ENCODE measurements at regions not wholly inside any gene's neighbourhood (a gene's known extent, or its start where the extent isn't known, plus 50 kb on each side); places are given as distances from the start of the nearest gene placed in this dataset.

DNA sequence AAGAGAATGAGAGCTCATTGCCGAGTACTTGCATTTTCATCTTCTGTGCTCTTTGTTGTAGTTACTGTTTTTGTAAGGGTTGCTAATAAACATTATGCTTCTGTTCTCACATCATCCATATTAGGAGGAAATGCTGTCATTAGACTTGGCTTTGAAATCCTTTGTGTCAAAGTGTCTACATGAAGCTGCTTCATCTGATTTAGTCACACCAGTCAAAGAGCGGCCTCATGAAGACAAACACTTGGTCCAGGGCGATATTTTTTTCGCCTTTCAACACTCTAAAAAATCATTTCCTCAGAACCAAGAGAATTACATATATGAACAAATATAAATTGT, 105.0 kb downstream of the SPRY2 start:
- DNase-seq (ENCODE audit: low spot score): no peak

DNA sequence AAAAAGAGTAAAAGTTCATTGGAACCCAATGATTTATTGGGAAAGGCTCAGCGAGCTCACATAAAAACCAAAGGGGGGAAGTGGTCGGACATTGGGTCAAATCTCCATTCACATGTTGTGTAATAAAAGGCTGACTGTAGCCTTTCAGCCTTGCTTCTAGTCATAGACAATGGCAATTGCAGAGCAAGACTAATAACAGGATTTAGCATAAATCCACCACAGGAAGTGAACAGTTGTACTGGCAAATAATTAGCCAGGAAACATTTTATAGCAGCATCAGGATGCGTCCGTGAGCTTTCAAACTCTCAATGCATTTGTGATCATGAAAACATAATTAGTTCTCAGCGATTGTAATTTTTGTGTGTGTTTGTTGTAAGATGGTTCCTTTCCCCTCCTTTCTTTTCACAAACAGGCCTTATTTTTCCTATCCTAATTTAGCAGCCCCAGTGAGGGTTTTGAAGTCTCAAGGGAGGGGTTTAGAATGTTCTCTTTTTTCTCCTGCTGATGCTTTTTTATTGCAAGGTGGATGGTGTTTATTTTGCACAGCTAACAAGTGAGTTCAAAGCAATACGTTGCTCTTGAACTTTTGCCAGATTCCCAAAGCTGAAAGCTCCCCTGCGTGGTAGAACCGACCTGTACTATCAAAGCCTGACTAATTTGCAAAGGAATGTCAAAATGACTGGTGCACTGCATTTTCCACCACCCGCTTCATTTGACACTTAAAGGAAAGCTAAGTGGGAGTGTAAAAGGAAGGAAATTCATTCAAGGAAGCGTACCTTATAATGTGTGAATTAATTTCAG, 105.6 kb downstream of the SPRY2 start:
- no peak for DNase-seq (ENCODE audit: low spot score)

DNA sequence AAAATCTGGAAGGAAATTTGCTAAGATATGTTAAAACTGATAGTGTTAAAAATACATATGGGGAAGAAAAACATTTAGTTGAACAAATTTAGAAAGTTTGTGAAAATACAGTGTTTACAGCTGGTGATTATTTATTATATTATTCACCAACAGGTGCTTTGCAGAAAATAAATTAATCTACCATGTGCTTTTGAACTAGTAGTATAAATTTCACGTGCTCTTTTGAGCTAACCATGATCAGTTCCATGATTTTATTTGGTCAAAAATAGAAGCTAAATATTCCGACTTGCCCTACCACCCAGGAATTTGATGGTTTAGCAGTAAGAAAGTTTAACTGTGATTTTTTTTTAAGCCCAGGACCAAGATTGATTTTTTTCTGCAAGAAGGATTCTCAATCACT, 113.3 kb downstream of the SPRY2 start:
- no peak for DNase-seq (ENCODE audit: low spot score)

DNA sequence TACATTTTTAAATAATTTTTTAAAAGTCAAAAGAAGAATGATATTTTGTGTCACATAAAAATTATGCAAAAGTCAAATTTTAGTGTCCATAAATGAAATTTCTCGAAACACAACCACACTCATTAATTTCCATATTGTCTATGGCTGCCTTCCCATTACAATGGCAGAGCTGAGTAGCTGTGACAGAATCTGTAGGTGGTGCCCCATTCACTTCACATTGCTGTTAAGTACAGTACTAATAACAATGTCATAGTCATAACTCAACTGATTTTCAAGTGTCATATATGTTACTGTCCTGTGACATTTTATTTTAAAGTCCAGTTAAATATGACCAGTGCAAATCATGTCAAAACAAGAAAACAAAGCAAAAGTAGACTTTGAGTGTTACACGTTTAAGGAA, 114.3 kb downstream of the SPRY2 start:
- DNase-seq (ENCODE audit: low spot score): no peak

DNA sequence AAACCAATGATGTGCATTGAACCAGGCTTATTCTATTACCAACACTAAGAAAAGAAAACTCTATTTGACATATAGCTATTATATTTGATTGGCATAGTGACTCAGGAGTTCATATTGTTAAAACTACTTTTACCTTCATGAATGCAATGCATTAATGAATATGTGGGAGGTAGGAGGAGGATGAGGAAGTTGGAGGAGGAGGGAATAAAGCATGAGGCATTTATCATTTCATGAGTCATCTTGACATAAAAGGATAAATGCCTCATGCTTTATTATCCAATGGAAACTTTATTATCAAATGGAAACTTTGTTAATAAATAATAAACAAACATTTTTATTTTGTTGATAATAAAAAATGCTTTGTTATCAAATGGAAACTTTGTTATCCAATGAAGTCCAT, 116.5 kb downstream of the SPRY2 start:
- DNase-seq (ENCODE audit: low spot score): no peak

DNA sequence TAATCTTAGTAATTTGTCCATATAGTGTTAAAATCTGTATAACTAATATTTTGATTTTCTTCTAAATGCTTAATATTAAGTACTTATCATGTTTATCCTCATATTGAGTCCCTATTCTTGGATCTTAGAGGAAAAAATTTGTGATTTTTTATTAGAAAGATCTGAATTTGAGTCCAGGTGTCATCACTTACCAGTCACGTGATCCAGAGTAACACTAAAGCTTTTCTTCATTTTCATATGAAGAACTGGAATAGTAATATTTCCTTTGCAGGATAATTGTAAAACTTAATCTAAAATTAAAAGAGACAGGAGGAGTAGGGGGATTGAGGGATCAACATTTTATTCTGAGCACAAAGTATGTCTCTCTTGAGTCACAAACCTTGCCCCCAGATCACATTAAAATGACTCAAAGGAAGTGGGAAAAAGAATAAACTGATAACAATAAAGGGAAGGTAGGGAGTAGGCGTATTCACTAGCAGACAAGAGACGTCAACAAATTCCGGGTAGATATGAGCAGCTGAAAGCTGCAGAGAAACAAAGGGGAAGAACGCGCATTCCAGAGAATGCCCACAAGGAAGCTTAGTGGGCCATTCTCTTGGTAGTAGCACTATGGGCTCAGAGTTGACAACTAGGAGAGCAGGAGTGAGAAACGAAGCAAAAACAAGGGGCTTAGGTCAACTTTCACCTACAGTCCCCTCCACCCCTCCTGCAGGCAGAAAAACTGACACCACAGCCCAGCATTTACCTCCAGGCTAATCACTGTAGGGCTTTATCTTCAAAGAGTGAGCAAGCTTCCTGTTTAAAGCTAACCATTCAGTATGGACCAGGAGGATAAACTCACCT, 123.1 kb downstream of the SPRY2 start:
- peak; percentile 14 for DNase-seq (ENCODE audit: low spot score)

DNA sequence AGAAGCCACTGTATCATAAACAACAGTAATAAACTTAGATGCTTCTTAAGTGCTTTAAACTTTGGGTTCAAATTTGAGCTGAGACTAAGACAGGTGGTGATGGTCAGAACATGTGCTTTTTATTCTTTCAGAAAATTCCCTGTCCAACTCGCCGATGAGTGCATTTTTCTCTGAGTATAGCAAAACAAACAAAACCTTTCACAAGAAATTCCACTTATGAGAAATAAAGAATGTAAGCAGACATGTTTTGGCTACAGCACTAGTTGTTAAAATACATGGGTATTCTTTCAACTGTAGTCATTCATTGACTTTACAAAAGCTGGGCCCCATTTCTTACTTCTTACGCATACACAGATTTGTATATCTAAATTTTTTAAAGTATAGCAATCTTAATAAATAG, 125.6 kb downstream of the SPRY2 start:
- DNase-seq (ENCODE audit: low spot score): no peak

DNA sequence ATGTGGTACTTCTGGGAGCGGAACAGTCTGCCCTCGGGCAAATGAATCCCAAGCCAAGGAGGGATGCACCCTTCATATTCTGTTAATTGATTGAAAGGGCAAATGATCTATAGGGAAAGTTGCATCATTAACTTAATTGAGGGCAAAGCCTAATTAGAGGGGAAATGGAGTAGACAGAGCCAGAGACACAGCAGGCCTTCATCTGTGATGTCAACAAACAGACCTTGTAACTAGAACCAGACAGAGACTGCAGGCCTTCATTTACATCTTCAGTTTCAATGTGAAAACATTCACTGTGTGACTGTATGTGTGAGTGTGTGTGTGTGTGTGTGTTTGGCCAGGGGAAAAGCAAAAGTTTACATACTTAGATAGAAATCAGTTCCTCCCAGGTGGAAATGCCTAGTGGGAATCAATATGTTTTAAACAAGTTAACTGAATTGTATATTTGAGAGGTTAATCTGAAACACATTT, 126.4 kb downstream of the SPRY2 start:
- DNase-seq (ENCODE audit: low spot score): no peak

DNA sequence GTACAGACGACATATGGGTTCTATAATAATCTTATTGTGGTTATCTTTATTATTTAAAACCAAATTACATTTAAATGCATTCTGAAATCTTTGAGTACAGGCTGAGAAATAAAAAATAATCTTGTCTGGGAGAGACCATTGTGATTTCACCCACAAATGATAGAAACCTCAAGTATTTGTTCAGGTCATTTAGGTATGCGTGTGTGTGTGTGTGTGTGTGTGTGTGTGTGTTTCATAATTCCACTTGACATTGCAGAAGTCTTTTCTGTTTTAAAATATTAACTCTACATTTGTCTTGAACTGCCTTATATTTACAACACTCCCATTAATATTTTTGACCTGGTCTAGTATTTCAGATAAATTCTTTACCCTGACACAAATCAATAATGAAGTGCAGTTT, 126.9 kb downstream of the SPRY2 start:
- no peak for DNase-seq (ENCODE audit: low spot score)

DNA sequence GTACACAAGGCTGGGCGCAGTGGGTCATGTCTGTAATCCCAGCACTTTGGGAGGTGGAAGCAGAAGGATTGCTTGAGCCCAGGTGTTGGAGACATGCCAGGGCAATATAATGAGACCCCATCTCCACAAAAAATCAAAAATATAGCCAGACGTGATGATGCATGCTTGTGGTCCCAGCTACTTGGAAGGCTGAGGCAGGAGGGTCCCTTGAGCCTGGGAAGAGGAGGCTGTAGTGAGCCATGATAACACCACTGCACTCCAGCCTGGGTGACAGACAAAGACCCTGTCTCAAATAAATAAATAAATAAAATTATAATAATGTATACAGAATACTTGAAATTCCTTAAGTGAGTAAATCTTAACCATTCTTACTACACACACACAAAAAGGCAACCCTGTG, 127.7 kb downstream of the SPRY2 start:
- DNase-seq (ENCODE audit: low spot score): no peak

DNA sequence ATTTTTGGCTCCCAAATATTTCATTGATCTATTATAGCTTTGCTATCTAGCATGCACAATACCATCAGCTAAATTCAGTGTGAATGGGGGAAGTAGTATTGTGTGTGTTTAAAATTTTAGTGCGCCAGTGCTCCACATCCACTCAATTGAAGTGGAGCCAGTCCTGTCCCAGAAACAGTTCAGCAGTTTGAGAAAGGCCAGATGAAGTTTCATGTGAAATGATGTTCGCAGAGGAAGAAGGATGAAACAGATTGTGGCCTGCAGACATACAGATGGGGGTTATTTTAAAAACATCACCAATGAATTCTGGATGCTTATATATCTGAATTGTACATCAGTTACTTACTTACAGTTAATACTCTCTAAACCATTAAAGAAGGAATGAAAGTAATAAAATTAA, 129.4 kb downstream of the SPRY2 start:
- DNase-seq (ENCODE audit: low spot score): no peak

DNA sequence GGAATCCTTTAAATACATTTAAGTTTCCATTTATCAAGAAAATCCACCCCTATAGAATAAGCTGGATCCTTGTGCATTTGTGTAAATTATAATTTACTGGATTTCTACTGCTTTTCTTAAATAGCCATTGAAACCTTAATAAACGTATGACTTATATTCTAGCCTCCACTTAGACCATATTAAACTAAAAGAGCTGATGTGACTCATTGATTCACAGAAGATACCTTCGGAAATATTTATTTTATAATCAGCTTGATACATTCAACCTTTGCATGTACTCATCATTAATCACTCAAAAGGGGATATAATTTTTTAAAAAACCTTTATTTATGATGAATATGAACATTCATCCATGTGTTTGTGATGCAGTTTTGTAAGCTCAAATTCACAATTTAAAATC, 136.3 kb downstream of the SPRY2 start:
- no peak for DNase-seq (ENCODE audit: low spot score)

DNA sequence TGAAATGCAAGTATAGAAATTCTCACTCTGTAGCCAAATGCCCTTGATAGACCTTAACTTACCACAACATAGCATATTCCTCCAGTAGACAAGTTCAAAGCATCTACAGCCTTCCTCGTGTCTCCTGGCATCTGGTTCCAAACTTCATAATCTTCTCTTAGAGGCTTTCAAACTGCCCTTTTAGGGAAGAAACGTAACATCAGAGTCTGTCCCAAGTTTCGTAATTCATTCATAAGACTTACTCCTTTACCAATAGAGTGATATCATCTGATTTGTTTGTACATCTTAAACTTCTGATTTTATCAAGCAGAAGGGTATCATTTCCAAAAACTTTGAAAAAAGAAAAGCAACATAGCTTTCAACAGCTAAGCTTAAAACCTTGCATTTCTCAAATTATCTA, 137.4 kb downstream of the SPRY2 start:
- DNase-seq (ENCODE audit: low spot score): no peak

DNA sequence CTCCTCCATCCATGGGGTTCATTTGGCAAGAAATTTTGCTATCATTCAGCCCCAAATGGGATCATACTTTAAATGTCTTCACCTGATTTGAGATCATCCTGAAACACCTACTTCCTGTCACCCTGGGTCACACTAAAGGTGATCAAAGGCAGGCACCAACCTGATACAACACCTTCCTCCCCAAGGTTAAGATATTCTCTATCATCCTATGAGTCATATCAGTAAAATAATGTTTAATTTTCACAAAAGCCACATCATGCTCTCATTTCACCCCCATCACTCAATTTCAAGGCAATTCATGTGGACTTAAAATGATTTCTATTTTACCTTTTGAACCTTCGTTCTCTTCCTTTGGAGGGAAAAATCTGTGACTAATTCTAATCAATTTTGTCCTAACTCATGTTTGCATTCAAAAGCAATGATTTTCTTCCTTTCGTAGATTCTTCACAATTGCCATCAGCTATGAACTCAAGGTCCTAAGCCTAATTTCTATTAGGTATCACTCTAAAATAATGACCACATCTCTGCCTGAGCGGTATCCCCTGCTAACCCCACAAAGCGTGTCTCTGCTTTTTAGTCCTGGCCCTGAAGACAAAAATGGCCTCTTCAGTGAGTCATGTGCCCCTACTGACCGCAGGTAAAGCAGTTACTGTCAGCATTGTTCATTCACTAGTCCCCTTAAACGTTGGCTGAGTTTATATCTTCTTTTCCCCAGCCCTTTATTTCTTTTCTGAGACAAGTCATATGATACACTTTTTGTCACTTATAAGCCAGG, 139.0 kb downstream of the SPRY2 start:
- no peak for DNase-seq (ENCODE audit: low spot score)

DNA sequence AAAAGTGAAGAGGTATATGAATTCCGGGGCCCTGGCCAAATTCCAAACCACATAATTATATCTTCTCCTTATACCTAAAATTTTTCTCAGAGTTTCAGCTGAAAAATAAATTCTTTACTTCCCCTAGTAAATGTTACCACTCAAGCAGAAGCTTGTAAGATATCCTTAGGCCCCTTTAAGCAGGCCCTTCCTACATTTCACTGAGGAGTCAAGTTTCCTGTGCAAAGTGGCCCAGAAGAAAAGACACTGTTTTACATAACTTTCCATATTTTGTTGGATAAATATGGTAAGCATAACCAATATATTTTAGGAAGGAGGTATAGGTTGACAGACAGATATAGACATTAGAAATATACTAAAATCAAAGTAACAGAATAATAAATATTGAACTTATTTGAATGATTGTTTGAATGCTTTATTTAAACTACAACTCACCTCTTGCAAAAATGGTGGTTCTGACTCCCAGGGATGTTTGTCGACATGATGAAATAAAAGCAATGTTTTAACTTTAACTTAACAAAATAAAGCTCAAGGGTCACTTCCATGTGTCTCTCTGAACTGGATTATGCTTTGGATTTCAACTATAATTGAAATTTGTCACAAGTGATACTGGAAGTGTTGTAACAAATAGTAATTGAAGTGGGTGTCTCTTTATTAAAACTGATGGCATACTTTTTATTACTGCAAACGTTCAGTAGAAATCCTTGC, 141.2 kb downstream of the SPRY2 start:
- DNase-seq (ENCODE audit: low spot score): no peak

DNA sequence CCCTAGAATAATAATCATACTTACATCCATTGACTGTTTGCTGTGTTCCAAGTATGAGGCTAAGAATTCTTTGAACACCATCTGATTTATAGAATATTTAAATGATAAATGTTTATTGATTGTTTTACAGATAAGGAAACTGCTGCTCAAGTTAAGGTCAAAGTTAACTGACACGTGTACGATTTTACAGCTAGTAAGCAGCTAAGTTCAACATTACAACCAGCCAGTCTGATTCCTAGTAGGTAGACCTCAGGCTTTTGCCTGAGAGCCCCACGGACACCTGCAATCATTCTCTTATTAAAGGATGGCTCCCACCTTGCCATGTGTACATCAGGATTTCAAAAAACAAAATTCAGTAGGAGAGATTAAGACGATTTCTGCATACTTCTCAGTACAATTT, 141.9 kb downstream of the SPRY2 start:
- DNase-seq (ENCODE audit: low spot score): no peak

DNA sequence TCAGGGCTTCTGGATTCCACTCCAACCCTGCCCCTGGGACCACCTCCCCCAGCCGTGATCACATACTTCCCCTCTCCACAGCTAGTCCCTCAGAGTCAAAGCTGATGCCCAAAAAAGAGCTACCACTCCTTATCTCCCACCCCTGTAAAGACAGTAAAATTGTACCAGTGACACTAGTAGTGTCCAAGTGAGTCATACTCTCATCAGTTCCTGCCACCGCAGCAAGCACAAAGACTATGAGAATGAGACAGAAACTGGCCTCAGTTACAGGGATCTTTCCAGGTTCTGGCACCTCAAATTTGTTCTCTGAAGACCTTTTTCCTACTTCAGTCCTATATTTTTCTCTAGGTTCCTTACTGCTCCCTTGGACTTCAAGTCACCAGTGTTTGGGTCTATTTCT, 144.2 kb downstream of the SPRY2 start:
- DNase-seq (ENCODE audit: low spot score): no peak

DNA sequence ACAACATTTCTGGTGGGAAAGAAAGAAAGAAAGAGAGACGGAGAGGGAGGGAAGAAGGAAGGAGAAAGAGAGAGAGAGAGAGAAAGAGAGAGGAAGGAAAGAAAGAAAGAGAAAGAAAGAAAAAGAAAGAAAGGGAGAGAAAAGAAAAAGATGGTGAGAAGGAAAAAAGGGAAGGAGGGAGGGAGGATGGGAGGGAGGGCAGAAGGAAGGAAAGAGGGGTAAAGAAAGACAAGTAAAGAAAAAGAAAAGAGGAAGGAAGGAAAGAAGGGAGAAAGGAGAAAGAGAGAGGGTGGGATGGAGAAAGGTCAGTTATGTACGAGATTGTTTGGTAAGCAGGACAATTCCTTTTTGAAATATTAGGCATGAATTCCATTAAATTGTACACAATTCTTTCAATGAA, 145.3 kb downstream of the SPRY2 start:
- no peak for DNase-seq (ENCODE audit: low spot score)

DNA sequence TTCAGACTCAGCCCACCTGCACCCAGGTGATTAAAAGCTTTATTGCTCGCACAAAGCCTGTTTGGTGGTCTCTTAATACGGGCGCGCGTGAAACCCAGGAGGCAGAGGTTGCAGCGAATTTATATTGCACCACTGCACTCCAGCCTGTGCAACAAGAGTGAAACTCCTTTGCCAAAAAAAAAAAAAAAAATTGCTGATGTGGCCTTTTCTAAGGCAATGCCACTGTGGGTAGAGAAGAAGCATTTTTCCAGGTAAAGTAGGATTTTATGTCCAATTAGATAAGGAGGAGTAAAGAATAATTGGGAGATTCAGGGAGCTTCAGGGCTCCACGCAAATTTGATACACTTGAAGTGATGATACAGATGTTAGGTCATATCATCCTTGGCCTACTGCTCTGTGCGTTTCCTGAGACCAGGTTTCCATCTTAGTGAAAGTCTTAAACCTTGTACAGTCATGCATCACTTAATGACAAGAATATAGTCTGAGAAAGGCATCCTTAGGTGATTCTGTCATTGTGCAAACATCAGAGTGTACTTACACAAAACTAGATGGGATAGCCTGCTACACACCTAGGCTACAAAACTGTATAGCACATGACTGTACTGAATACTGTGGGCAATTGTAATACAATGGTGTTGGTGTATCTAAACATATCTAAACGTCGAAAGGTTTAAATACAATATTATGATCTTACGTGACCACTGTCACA, 150.9 kb downstream of the SPRY2 start:
- DNase-seq (ENCODE audit: low spot score): no peak

DNA sequence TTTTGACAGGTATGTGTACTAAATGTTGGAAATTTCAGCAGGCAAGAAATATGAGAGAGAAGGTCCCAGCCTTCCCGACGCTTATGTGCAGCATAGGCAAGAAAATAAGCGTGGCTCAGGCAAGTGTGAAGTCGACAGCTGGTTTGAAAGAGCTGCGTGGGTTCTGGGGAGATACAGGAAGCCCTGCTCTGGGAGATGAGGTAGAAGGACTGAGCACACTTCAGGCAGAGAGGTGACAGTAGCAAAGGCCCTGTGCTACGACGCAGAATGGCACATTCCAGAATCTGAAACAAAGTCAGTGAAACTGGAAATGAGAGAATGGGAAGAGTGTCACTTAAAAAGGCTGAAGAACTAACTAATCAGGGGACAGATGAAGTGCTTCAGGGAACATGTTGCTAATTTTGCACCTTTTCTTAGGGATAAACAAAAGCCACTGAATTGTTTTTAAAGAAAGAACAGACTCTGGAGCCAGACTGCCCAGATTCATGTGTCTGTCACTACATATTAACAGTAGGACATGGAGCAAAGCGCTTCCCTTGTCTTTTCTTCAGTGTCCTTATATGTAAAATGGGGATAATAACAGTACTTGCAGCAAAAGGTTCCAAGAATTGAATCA, 160.1 kb downstream of the SPRY2 start:
- DNase-seq (ENCODE audit: low spot score): no peak

DNA sequence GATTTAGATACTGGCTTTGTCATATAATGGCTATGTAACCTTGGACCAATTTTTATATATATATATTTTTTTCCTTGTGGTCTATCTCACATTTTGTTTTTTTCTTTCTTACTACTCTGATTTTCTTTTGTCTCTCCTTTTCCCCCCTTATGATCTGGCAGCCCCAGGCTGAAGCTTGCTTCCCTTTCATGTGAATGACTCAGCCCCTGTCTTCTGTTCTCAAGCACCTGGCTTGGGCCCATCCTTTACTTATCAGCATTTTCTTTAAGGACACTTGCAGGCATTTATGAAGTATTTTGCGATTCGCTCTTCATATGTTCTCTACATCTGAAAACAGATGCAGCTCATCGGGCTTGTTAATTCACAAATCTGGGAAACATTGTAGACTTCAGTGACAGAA, 163.6 kb downstream of the SPRY2 start:
- DNase-seq (ENCODE audit: low spot score): no peak

All from H4 (cell line).